Left colon (tissue), 2 donors: ENCODE measurements at regions not wholly inside any gene's neighbourhood (a gene's known extent, or its start where the extent isn't known, plus 50 kb on each side); places are given as distances from the start of the nearest gene placed in this dataset.
A peak's percentile ranks its signal among the peaks of the same experiment; 100 is the strongest.
"Not testable (repeated sequence)": the region's sequence is repeated elsewhere in the genome, so short reads cannot be mapped to it uniquely, and the experiment has no call there.

Source experiments
- ATAC-seq: fragments of 200-7000 bp; cut with Tn5 transposase; one replicate; pipeline ENCODE4 v1.9.1; 2020; ENCODE audit warnings: mild to moderate bottlenecking, moderate library complexity
- DNase-seq, 2 donors: peaks; one replicate each; pipeline ENCODE4 v3.0.0-alpha.2; 2020
- intact Hi-C, 2 donors: fragments of 100-400 bp; cut with DNase I in 1 of 2; cut with micrococcal nuclease in 1 of 2; formaldehyde crosslinking; loops; one replicate each; pipeline versions ENCODE4 v1.11.2 to v1.14.0; 2022; cut with DNase I, micrococcal nuclease
- donor health status: DM: no; HTN: no; CAD: no.
- donor health status: DM: yes; HTN: yes; CAD: no.

DNA sequence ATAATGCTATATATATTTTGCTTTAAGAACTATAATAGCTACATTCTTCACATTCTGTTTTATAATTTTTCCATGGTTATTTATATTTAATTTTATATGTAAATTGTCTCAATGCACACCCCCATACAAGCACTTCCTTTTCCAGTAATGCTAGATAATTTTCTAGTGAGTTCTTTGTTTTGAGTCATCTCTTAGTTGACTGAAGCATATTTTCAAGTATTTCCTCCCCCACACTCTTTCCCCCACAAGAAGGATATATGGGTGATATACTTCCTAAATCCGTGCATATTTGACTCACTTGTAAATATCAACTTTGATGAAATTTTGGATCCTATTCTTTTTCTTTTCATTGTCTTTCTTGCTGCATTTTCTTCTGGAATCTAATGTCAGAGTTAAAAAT lies 82.1 kb upstream of the SRSF6 start:
- DNase-seq (no peak), ATAC-seq (no peak)

DNA sequence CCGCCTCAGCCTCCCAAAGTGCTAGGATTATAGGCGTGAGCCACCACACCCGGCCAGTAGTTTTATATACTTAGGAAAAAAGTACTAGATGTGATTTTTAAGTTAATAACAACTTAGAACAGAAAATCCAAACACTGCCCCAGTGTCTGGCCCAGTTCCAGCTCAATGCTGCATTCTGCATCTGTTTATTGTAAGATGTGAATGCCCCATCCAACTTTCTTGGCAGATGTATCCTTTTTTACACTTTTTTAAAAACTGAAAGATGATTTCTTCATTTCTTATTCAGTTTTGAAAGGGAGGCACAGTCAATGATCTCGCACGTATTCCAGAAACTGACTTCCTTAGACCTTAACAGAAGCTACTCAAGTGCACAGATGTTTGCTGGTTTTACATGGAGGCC lies 85.6 kb upstream of the SRSF6 start:
- no peak for ATAC-seq
- DNase-seq = no peak
- intact Hi-C loops = no loop called here

More for the DNA sequence above, 82.1 kb upstream of the SRSF6 start:
- intact Hi-C loops = no loop called here

DNA sequence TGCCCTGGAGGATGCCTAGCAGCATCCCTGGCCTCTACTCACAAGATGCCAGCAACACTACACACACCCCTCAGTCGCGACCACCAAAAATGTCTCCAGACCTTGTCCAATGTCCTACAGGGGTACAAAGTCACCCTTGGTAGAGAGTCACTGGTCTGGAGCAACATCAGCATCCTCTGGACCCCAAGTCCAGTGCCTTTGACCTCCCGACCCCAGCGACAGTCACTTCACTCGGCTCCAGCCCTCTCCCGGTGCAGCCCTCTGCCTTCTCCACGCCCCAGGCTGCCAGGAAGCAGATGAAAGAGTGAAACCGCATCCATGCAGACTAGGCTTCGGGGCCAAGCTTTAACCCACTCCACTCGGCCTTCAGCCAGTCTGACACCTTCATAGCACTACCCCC lies 92.0 kb upstream of the SRSF6 start:
- DNase-seq (no peak), ATAC-seq (no peak)
- intact Hi-C loops = no loop called here

DNA sequence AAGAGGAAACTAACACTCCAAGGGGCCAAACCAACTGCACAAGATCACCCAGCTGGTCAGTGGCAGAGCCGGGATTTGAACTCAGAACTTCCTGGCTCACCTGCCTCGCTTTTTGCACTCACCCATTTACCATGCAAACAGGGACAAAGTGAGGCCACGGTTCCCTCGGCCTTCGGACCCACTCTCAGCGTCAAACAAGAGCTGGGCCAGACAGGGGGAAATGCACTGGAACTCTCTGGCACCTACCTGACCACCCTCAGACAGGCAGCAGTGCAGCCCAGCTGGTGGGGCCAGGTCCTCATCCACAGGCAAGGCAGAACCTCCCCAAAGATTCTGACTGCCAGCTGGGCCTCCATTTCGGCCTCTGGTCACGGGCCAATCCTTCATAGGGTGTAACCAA lies 93.7 kb upstream of the SRSF6 start:
- no peak for DNase-seq
- ATAC-seq = no peak
- intact Hi-C loops = no loop called here

DNA sequence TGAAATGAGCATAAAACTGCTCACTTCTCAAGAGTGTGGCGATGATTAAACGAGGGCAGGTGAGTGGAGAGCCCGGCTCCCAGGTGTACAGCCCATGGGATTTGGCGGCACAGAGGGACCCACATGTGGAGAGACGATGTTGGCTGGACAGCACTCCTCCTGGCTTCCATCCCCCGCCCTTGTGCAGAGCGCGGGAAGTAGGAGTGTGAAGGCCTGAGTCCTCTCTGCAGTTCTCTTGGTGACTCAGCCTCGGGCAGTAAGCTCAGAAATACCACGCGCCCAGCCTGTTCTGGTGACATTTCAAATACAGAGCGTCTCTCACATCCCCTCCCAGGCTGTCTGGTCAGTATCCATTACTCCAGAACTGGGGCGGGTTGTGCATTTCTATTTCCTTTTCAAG lies 94.2 kb upstream of the SRSF6 start:
- ATAC-seq (no peak), DNase-seq (no peak)
- intact Hi-C loops = no loop called here

DNA sequence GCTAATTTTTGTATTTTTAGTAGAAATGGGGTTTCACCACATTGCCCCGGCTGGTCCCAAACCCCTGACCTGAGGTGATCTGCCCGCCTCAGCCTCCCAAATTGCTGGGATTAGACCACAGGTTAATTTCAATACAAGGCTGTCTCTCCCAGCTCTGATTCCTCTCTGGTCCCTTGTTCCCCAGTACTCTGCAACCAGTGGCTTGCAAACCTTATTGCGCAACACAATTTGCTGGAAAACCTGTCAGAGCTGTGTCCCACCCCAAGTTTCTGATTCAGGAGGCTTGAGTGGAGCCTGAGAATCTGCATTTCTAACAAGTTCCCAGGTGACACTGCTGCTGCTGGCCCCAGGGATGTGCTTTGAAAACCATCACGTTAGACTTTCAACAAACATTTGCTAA lies 96.2 kb upstream of the SRSF6 start:
- intact Hi-C loops = no loop called here
- ATAC-seq (no peak), DNase-seq (no peak)

DNA sequence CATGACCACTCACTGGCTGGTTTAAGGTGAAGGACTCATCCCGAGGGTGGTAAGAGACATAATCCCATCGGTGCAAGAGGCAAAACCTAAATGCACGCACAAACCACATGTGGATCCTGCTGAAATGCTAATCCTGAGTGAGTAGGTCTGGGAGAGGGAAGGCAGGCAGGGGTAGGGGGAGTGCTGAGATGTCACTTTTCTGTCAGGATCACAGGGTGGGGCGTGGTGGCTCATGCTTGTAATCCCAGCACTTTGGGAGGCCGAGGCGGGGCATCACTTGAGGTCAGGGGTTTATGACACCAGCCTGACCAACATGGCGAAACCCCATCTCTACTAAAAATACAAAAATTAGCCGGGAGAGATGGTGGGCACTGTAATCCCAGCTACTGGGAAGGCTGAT lies 97.7 kb upstream of the SRSF6 start:
- DNase-seq = no peak
- ATAC-seq = no peak
- intact Hi-C loops = no loop called here

DNA sequence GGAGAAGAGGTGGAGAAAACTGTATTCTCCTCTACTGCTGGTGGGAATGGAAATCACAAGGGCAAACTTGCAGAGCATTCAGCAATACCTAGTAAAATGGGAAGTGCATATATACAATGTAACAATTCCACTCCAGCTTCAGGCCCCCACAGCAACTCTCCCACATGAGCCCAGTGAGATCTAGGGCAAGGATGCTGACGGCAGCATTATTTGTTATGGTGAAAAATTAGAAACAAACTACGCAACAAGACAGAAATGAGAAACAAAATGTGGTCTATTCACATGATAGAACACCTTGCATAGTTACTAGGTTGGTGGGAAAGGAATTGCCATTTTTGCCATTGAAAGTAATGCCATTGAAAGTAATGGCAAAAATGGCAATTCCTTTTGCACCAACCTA lies 98.9 kb upstream of the SRSF6 start:
- DNase-seq (no peak), ATAC-seq (no peak)

DNA sequence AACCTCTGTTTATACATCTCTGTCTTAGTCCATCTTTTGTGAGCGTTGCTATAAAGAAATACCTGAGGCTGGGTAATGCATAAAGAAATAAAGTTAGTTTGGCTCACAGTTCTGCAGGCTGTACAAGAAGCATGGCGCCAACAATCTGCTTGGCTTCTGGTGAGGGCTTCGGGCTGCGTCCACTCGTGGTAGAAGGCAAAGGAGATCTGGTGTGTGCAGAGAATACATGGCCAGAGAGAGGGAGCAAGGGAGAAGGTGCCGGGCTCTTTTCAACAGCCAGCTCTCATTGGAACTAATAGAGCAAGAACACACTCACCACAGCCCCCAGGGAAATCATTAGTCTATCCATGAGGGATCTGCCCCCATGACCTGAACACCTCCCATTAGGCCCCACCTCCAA lies 100.3 kb upstream of the SRSF6 start:
- ATAC-seq (no peak), DNase-seq (no peak)
- intact Hi-C loops = no loop called here

More for the DNA sequence above, 98.9 kb upstream of the SRSF6 start:
- intact Hi-C loops = no loop called here

DNA sequence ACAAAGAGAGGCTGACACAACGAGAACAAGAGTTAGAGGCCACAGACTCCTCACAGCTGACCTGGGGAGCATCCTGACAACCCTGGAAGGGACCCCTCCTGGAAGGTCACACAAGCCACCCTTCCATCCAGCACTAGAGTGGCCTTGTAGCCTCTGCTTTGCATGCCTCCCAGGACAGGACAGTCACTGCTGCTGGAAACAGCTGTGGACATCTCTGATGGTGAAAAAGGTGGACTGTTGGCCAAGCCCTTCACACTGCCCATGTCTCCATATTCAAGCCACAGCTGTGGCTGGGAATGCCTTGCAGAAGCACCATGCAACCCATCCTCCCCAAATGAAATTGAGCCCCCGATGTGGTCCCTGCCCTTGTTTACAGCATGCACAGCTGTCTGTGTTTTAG lies 102.1 kb upstream of the SRSF6 start:
- no peak for DNase-seq
- intact Hi-C loops = no loop called here
- ATAC-seq = no peak

DNA sequence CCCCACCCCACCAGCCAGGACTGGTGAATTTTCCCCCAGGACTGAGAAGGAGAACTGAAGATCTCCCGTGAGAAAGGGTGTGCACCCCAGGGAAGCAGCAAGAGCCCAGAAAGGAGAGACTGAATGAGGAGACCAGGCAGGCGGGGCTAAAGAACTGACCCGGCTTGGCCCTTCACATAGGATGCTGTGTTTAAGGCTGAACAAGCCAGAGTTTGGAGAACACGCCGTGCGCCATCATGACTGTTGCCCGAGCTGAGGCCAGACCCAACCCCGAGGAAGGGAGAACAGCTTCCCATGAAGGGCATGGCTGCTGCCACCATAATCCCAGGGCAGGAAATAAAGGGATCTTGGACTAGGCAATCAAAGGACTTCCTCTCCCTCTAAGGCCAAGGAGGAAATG lies 104.7 kb upstream of the SRSF6 start:
- ATAC-seq (no peak), DNase-seq (no peak)
- intact Hi-C loops = no loop called here

DNA sequence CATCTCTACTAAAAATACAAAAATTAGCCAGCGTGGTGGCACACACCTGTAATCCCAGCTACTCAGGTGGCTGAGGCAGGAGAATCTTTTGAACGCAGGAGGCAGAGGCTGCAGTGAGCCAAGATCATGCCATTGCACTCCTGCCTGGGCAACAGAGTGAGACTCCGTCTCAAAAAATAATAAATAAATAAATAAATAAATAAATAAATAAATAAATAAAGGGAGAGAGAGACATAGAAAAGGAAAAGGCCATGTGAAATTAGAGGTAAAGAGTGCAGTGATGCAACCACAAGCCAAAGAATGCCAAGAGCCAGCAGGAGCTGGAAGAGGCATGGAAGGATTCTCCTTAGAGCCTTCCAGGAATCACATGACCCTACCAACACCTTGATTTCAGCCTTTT lies 107.0 kb upstream of the SRSF6 start:
- intact Hi-C loops, ATAC-seq, DNase-seq: not testable (repeated sequence)

DNA sequence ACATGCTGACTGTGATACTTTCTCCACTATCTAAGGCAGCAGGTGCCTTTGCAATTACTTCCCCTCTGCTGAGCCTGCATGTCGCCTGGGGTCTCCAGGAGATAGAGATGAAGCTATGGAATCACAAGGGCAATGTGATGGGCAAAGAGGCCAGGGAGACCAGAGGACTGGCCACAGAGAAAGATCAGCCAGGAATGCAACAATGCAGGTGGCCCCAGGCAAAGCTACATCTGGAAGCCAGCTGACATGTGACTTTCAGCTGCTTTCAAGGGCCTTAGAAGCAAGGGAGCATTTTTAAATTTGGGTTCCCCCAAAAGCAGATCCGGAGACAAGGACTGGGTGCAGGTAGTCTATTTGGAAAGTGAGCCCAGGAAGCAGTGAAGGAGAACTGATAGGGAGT lies 107.9 kb upstream of the SRSF6 start:
- intact Hi-C loops = no loop called here
- DNase-seq = no peak
- ATAC-seq = no peak

DNA sequence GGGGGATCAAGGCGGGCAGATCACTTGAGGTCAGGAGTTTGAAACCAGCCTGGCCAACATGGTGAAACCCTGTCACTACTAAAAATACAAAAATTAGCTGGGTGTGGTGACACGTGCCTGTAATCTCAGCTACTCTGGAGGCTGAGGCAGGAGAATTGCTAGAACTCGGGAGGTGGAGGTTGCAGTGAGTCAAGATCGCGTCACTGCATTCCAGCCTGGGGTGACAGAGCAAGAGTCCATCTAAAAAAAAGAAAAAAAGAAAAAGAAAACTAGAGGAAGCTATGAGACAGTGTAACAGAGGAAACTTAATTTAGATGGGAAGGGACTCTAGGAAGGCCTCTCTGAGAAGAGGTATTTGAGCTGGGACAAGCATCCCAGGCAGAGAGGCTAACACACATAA lies 109.9 kb upstream of the SRSF6 start:
- DNase-seq, intact Hi-C loops, ATAC-seq: not testable (repeated sequence)

DNA sequence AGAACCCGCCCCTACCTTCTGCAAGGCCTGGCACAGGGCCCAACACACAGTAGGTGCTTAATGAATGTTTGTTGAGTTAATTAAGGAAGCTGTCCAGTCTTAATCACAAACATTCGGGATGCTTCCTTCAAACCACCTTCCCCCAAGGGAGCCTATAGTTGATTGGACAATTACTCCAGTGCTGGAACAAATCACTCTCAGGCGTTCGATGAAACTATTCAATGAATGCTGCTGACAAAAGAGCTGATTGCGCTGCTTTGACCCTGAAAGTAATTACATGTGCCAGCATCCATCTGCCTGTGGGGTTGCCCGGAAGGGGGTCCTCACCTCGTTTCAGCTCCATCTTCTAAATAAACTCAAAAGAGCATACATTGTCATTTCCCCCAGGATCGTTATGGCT lies 112.0 kb upstream of the SRSF6 start:
- ATAC-seq = no peak
- intact Hi-C loops = no loop called here

DNA sequence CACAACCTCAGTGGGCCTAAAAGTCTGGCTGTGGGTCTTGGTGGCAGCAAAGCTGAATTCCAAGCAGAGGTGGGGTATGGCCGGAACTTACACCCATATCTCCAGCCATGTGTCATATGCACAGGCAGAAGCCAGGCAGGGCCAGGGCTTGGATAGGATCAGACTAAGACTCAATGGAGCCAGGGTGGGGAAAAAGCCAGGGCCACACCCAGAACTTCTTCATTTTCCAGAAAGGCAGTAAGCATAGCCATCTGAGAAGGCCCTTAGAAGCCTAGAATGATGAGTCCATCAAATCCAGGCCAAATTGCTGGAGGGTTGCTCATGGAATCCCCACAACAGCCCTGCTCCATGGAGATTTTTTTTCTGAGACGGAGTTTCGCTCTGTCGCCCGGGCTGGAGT lies 116.2 kb upstream of the SRSF6 start:
- no peak for ATAC-seq
- intact Hi-C loops = no loop called here
- DNase-seq = no peak

More for the DNA sequence above, 112.0 kb upstream of the SRSF6 start:
- no peak for DNase-seq

DNA sequence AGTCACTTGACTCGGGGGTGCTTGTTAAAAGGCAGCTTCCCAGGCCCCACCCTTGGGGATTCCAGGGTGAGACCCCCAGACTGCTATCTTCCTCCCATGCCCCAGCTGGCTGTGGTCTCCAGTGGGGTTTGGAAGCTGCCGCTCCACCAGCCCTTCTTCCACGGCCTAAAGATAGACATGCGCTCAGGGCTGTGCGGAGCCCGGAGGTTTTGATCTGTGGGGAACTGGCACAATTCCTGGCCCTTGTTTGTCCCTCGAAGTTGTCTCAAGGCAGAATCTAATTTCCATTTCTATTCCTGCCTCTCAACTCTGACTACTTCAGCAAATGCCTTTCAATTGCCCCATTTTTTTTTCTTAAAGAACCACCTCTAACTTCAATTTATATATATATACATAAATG lies 120.7 kb upstream of the SRSF6 start:
- intact Hi-C loops = no loop called here
- no peak for ATAC-seq
- DNase-seq = no peak

DNA sequence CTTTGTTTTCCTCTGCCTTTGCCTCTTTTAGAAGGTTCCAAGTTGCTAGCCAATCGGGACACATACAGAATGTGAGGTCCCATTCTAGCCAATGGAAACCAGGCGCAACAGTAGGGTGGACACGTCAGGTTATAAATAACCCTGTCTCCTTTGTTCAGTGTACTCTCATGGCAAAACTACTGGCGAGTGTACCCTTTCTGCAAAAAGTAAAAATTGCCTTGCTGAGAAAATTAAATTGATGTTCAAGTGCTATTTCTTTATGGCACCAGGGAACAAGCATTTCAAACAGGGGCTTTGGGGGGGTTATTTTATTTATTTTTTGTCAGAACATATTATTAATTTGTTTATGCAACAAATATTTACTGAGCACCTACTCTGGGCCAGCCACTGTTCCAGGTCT lies 123.6 kb upstream of the SRSF6 start:
- DNase-seq = no peak
- ATAC-seq = no peak
- intact Hi-C loops = no loop called here

DNA sequence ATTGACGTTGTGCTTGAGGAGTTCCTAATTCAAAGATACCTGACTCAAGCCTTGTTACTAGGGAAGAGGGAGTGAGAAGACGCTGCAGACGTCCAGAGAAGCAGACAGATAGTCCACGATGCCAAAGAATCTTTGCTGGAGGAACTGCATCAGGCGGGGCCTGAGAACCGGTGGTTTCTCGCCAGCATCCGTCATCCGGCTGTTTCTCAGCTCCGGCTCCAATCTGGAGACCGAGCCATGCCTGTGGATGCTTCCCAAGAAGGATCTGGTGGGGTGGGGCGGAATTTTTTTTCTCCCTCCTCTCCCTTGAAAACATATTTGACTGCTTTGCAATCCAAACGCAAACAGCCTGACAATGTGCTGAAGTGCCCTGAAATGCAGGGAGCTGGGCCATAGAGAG lies 125.8 kb upstream of the SRSF6 start:
- ATAC-seq (no peak), DNase-seq (peak in 1 of 2 donors; percentile 6)
- intact Hi-C loops = no loop called here

DNA sequence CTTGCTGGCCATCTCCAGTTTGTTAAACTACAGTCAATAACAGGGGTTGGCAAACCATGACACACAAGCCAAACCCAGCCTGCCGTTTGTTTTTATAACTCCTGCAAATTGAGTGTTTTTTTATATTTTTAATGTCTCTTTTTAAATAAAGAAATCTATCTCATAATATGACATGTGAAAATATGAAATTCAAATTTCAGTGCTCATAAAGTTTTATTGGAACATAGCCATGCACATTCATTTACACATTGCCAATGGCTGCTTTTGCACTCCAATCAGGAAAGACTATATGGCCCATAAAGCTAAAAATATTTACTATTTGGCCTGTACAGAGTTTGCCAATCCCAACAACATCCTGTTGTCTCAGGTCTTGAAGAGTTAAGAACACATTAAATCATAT lies 129.0 kb upstream of the SRSF6 start:
- DNase-seq (no peak), ATAC-seq (no peak)
- intact Hi-C loops = no loop called here

DNA sequence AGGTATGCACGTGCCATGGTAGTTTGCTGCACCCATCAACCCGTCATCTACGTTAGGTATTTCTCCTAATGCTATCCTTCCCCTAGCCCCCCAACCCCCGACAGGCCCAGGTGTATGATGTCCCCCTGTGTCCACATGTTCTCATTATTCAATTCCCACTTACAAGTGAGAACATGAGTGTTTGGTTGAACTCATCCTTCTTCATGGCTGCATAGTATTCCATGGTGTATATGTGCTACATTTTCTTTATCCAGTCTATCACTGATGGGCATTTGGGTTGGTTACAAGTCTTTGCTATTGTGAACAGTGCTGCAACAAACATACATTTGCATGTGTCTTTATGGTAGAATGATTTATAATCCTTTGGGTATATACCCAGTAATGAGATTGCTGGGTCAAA lies 130.5 kb upstream of the SRSF6 start:
- intact Hi-C loops, DNase-seq, ATAC-seq: not testable (repeated sequence)

DNA sequence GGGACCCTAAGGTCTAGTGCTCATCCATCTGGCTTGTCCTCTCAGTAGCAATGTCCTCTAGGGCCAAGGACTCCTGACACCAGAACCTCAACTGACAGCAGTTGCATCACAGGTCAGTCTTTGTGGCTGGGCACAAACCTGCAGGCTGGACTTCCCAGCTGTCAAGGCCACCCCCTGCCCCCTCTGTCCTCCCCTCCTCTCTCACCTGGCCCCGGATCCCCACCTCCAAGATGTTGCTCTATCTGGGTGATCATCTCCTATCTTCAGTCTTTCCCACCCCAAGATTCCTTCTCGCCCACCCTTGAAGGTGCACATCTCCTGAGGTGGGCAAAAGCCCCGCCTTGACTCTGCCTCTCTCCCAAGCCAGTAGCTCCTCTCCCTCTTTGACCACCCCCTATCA lies 131.8 kb upstream of the SRSF6 start:
- intact Hi-C loops = no loop called here
- ATAC-seq (no peak), DNase-seq (no peak)
